HepG2 (cell line): ENCODE measurements at regions not wholly inside any gene's neighbourhood (a gene's known extent, or its start where the extent isn't known, plus 50 kb on each side); places are given as distances from the start of the nearest gene placed in this dataset.

Experiments used
- ATAC-seq: fragments of 200-7000 bp; cut with Tn5 transposase; 3 replicates; pipeline ENCODE4 v1.9.1; 2020; ENCODE audit warnings: mild to moderate bottlenecking, moderate library complexity
- BruUV-seq: library from RNA; stranded (reverse); fragments of 400-500 nt; replicated peaks from 2 replicates; lab custom pipeline; 2021; lab: Mats Ljungman, UMichigan
- CTCF ChIA-PET: fragments of 300-600 bp; formaldehyde crosslinking; extraction: SDS; loops from one replicate; lab custom pipeline; 2021; ENCODE audit warnings: low total read pairs, inconsistent platforms, low intra/inter-chr PET ratio; lab: Yijun Ruan, JAX
- POLR2A ChIA-PET: fragments of 350-600 bp; sonication (Branson Sonifier 250); formaldehyde crosslinking; loops from one replicate; lab custom pipeline; 2020; ENCODE audit warnings: antibody characterized with exemption, inconsistent platforms; lab: Yijun Ruan, JAX
- DNase-seq: peaks from one replicate; pipeline ENCODE4 v3.0.0-alpha.2; 2015; ENCODE audit warnings: low spot score
- FAIRE-seq: peaks from 3 replicates; lab custom pipeline; 2011; peaks lifted over from hg19 to GRCh38; lab: Jason Lieb, UNC
- H2AFZ ChIP-seq: one replicate; pipeline ENCODE4 v1.6.1; 2011; ENCODE audit warnings: low read length, inconsistent platforms
- H3K27ac ChIP-seq: fragments of 300-600 bp; 3 replicates; pipeline ENCODE4 v1.8.0; 2011; ENCODE audit warnings: mixed run types, mild to moderate bottlenecking, mixed read lengths, low read length, inconsistent platforms; ENCODE audit not compliant: insufficient read depth; ENCODE audit errors: extremely low read length
- H3K27me3 ChIP-seq, 2 experiments: fragments of 200-600 bp in 1 of 2; 2 replicates in 1 of 2; 3 replicates in 1 of 2; pipeline versions ENCODE4 v1.6.0 to v1.8.0; 2011; ENCODE audit warnings: low read length in 2 of 2, mild to moderate bottlenecking in 2 of 2, moderate library complexity in 2 of 2, inconsistent platforms in 1 of 2; ENCODE audit not compliant: insufficient read depth in 2 of 2, control insufficient read depth in 1 of 2
- H3K36me3 ChIP-seq, 2 experiments: fragments of 200-600 bp in 1 of 2; replicated peaks in 1 of 2; 2 replicates in 1 of 2; 3 replicates in 1 of 2; pipeline versions ENCODE4 v1.5.1 to v1.8.0; 2011; ENCODE audit warnings: low read length in 2 of 2, inconsistent platforms in 1 of 2; ENCODE audit not compliant: insufficient read depth in 2 of 2, control insufficient read depth in 1 of 2
- H3K4me1 ChIP-seq: 2 replicates; pipeline ENCODE4 v1.5.1; 2012; ENCODE audit warnings: low read length, inconsistent platforms; ENCODE audit not compliant: insufficient read depth
- H3K4me2 ChIP-seq: 2 replicates; pipeline ENCODE4 v1.6.0; 2011; ENCODE audit warnings: low read depth, low read length, inconsistent platforms
- H3K4me3 ChIP-seq, 3 experiments: fragments of 200-600 bp in 1 of 3; sonication (generic), shearing (Covaris generic) in 1 of 3; replicated peaks in 1 of 3; 2 replicates each; pipeline ENCODE4 v1.5.1; 2011 to 2016; ENCODE audit warnings: low read length in 3 of 3, inconsistent platforms in 2 of 3, low read depth in 2 of 3, mild to moderate bottlenecking in 2 of 3, control low read depth in 1 of 3, mixed read lengths in 1 of 3; ENCODE audit not compliant: insufficient read depth in 1 of 3
- H3K79me2 ChIP-seq: one replicate; pipeline ENCODE4 v1.6.1; 2011; ENCODE audit warnings: low read length, inconsistent platforms; ENCODE audit not compliant: insufficient read depth
- H3K9ac ChIP-seq: 2 replicates; pipeline ENCODE4 v1.6.0; 2011; ENCODE audit warnings: mild to moderate bottlenecking, low read depth, low read length, inconsistent platforms; ENCODE audit not compliant: insufficient read depth
- H3K9me3 ChIP-seq: 2 replicates; pipeline ENCODE4 v1.5.1; 2012; ENCODE audit warnings: mild to moderate bottlenecking, low read length
- H4K20me1 ChIP-seq: 2 replicates; pipeline ENCODE4 v1.6.0; 2011; ENCODE audit warnings: inconsistent platforms, mild to moderate bottlenecking, low read length, moderate library complexity; ENCODE audit not compliant: insufficient read depth
- FOSL1 ChIP-seq: sonication (generic); formaldehyde crosslinking; IDR thresholded peaks from 2 replicates; pipeline ENCODE4 v1.9.0; 2021; ENCODE audit warnings: missing genetic modification reagents, borderline replicate concordance
- FOXP4 ChIP-seq: sonication (generic); formaldehyde crosslinking; IDR thresholded peaks from 2 replicates; pipeline ENCODE4 v1.4.0; 2020; ENCODE audit warnings: missing genetic modification reagents
- KLF6 ChIP-seq: IDR thresholded peaks from 2 replicates; pipeline ENCODE4 v1.8.0; 2016; ENCODE audit warnings: missing biosample characterization, missing genetic modification reagents
- MIER3 ChIP-seq: IDR thresholded peaks from 2 replicates; pipeline ENCODE4 v1.6.1; 2016; ENCODE audit warnings: missing compliant biosample characterization, borderline replicate concordance
- MZF1 ChIP-seq: sonication (generic); formaldehyde crosslinking; IDR thresholded peaks from 2 replicates; pipeline ENCODE4 v1.8.1; 2023; ENCODE audit warnings: mild to moderate bottlenecking, missing genetic modification reagents, borderline replicate concordance
- RNF219 ChIP-seq: sonication (generic); formaldehyde crosslinking; IDR thresholded peaks from 2 replicates; pipeline ENCODE4 v1.5.0; 2020; ENCODE audit warnings: mild to moderate bottlenecking, missing genetic modification reagents
- STAG1 ChIP-seq: sonication (generic); formaldehyde crosslinking; IDR thresholded peaks from 2 replicates; pipeline ENCODE4 v1.4.0; 2020; ENCODE audit warnings: missing genetic modification reagents
- TIGD3 ChIP-seq: sonication (generic); formaldehyde crosslinking; IDR thresholded peaks from 2 replicates; pipeline ENCODE4 v1.5.1; 2020; ENCODE audit warnings: mild to moderate bottlenecking, missing genetic modification reagents, borderline replicate concordance
- TMF1 ChIP-seq: sonication (generic); formaldehyde crosslinking; IDR thresholded peaks from 2 replicates; pipeline ENCODE4 v1.8.1; 2022; ENCODE audit warnings: low read depth, missing genetic modification reagents
- ZBTB3 ChIP-seq: sonication (generic); formaldehyde crosslinking; IDR thresholded peaks from 2 replicates; pipeline ENCODE4 v1.4.0; 2020; ENCODE audit warnings: low read depth, mild to moderate bottlenecking, moderate library complexity, missing genetic modification reagents, borderline replicate concordance
- ZNF260 ChIP-seq: sonication (generic); formaldehyde crosslinking; IDR thresholded peaks from 2 replicates; pipeline ENCODE4 v1.4.0; 2020; ENCODE audit warnings: missing genetic modification reagents, low read depth, mild to moderate bottlenecking, borderline replicate concordance
- WGBS: methylation state at CpG from one replicate; pipeline ENCODE4 v1.1.6; 2017; ENCODE audit warnings: low lambda C conversion rate; 5-methylcytosine and 5-hydroxymethylcytosine counted together
- in situ Hi-C: cut with HindIII; loops from 2 replicates; pipeline ENCODE4 v1.10.0; 2017; ENCODE audit warnings: low pct_unique_long_range_greater_than_20kb; ENCODE audit not compliant: extremely low pct_ligation_motif_present
- intact Hi-C: fragments of 100-400 bp; cut with micrococcal nuclease; formaldehyde crosslinking; loops from one replicate; pipeline ENCODE4 v1.10.0; 2022; ENCODE audit not compliant: unreplicated experiment

- Histone ChIP-seq H2AFZ (no peak overlapping the region), H3K9me3 (no peaks in the 10 kb centered on the region), H3K4me1 (no peaks in the 10 kb centered on the region), H4K20me1 (no peaks in the 10 kb centered on the region), H3K9ac (no peak overlapping the region), H3K27me3 (no peaks in the 10 kb centered on the region)
- BruUV-seq: no TSS peak
- intact Hi-C loops: no loop called here
- no peak for TF ChIP-seq ZNF260 (CRISPR knock-in tag)
- TF ChIP-seq RNF219 (CRISPR knock-in tag): no peak
- TF ChIP-seq, all 625 proteins: peak for 0
- in situ Hi-C loops: no loop called here
- CTCF ChIA-PET: no interaction called here
- WGBS: 1% methylated on average over 2 of the region's 2 CpGs
- DNase-seq (no peak), FAIRE-seq (no peak), ATAC-seq (no peak)
- H3K79me2 ChIP-seq: no peaks in the 10 kb centered on the region
- POLR2A ChIA-PET: no interaction called here
- H3K27ac ChIP-seq: no peak overlapping the region
- H3K4me2 ChIP-seq: no peak overlapping the region
- no peaks in the 10 kb centered on the region for H3K36me3 ChIP-seq
- H3K4me3 ChIP-seq: no peak overlapping the region
These were observed 214.8 kb downstream of the COG6 start for GRCh38 chr13:39870197-39870747.

- ChIA-PET POLR2A (no interaction called here), CTCF (no interaction called here)
- ATAC-seq: no peak
- Histone ChIP-seq H3K9ac (no peak overlapping the region), H3K79me2 (no peaks in the 10 kb centered on the region), H3K4me2 (no peak overlapping the region), H3K36me3 (no peaks in the 10 kb centered on the region), H3K4me1 (no peaks in the 10 kb centered on the region), H3K9me3 (no peaks in the 10 kb centered on the region), H3K27me3 (no peaks in the 10 kb centered on the region), H2AFZ (no peak overlapping the region), H3K27ac (no peak overlapping the region), H3K4me3 (no peak overlapping the region), H4K20me1 (no peaks in the 10 kb centered on the region)
- in situ Hi-C loops (no loop called here), intact Hi-C loops (no loop called here)
- no TSS peak for BruUV-seq
- WGBS: 11% methylated on average over 3 of the region's 3 CpGs
- no peak for FAIRE-seq
- no peak for DNase-seq
- TF ChIP-seq STAG1 (CRISPR knock-in tag) (no peak), FOXP4 (CRISPR knock-in tag) (no peak), TIGD3 (CRISPR knock-in tag) (no peak), FOSL1 (CRISPR knock-in tag) (no peak), MIER3 (CRISPR knock-in tag) (no peak), ZBTB3 (CRISPR knock-in tag) (no peak), MZF1 (CRISPR knock-in tag) (no peak), TMF1 (no peak), KLF6 (CRISPR knock-in tag) (no peak)
These were observed 219.0 kb downstream of the COG6 start for GRCh38 chr13:39874331-39875053.
